Osteocyte (in vitro differentiated cells): ENCODE measurements at regions not wholly inside any gene's neighbourhood (a gene's known extent, or its start where the extent isn't known, plus 50 kb on each side); places are given as distances from the start of the nearest gene placed in this dataset.

ENCODE experiments used
- DNase-seq: peaks from one replicate; pipeline ENCODE4 v3.0.0; 2021; ENCODE audit warnings: mixed read lengths; ENCODE audit not compliant: unreplicated experiment; ENCODE audit errors: extremely low spot score
- H3K27ac Mint-ChIP-seq: one replicate; pipeline ENCODE4 v1.8.0; 2021; ENCODE audit warnings: mild to moderate bottlenecking, mixed read lengths; ENCODE audit not compliant: unreplicated experiment
- H3K27me3 Mint-ChIP-seq: one replicate; pipeline ENCODE4 v1.8.0; 2021; ENCODE audit warnings: mixed read lengths; ENCODE audit not compliant: unreplicated experiment
- H3K36me3 Mint-ChIP-seq: one replicate; pipeline ENCODE4 v1.8.0; 2021; ENCODE audit warnings: mixed read lengths; ENCODE audit not compliant: unreplicated experiment
- H3K4me1 Mint-ChIP-seq: one replicate; pipeline ENCODE4 v1.8.0; 2021; ENCODE audit warnings: mixed read lengths; ENCODE audit not compliant: unreplicated experiment
- H3K4me3 Mint-ChIP-seq: one replicate; pipeline ENCODE4 v1.8.0; 2021; ENCODE audit warnings: mild to moderate bottlenecking, moderate library complexity, mixed read lengths; ENCODE audit not compliant: unreplicated experiment
- H3K9me3 Mint-ChIP-seq: one replicate; pipeline ENCODE4 v1.8.0; 2021; ENCODE audit warnings: mixed read lengths; ENCODE audit not compliant: unreplicated experiment
- TF ChIP-seq, protein P1 (sequence below): fragments of 200-600 bp; sonication (generic); IDR thresholded peaks from 2 replicates; pipeline ENCODE4 v1.5.0; 2021; ENCODE audit warnings: antibody characterized with exemption, mild to moderate bottlenecking, moderate library complexity

DNA sequence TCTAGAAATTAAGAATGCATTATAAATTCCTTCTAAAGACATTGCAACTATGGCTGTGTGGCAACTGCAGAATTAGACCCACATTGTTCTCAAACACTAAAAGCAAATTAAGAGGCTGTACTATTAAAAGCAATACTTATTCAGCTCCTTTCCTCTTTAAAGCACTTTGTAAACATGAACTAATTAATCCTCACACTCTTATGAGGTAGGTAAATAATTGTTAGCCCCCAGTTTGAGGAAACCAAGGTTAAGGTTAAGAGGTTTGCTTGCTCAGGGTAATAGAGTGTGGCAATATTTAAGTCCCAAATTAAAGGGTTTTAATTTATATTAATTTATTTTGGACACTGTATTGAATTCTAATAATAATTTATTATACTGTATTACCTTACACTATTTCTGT lies 553.8 kb downstream of the LRRIQ3 start:
- H3K36me3 Mint-ChIP-seq = no peaks in the 10 kb centered on the region

GRCh38 chr1:73639494-73639893 lies 558.5 kb downstream of the LRRIQ3 start:
- H3K36me3 Mint-ChIP-seq = no peaks in the 10 kb centered on the region
- no peak overlapping the region for H3K27ac Mint-ChIP-seq
- H3K4me1 Mint-ChIP-seq = no peaks in the 10 kb centered on the region
- H3K4me3 Mint-ChIP-seq = no peak overlapping the region
- TF ChIP-seq, protein P1, sequence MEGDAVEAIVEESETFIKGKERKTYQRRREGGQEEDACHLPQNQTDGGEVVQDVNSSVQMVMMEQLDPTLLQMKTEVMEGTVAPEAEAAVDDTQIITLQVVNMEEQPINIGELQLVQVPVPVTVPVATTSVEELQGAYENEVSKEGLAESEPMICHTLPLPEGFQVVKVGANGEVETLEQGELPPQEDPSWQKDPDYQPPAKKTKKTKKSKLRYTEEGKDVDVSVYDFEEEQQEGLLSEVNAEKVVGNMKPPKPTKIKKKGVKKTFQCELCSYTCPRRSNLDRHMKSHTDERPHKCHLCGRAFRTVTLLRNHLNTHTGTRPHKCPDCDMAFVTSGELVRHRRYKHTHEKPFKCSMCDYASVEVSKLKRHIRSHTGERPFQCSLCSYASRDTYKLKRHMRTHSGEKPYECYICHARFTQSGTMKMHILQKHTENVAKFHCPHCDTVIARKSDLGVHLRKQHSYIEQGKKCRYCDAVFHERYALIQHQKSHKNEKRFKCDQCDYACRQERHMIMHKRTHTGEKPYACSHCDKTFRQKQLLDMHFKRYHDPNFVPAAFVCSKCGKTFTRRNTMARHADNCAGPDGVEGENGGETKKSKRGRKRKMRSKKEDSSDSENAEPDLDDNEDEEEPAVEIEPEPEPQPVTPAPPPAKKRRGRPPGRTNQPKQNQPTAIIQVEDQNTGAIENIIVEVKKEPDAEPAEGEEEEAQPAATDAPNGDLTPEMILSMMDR = no peak
- H3K27me3 Mint-ChIP-seq = no peaks in the 10 kb centered on the region
- H3K9me3 Mint-ChIP-seq = no peaks in the 10 kb centered on the region
- DNase-seq = no peak

More for the DNA sequence above, 553.8 kb downstream of the LRRIQ3 start:
- H3K9me3 Mint-ChIP-seq = no peaks in the 10 kb centered on the region
- no peak for DNase-seq
- TF ChIP-seq, protein P1 = no peak
- H3K4me1 Mint-ChIP-seq = no peaks in the 10 kb centered on the region
- H3K27ac Mint-ChIP-seq = no peak overlapping the region
- no peak overlapping the region for H3K4me3 Mint-ChIP-seq
- no peaks in the 10 kb centered on the region for H3K27me3 Mint-ChIP-seq

DNA sequence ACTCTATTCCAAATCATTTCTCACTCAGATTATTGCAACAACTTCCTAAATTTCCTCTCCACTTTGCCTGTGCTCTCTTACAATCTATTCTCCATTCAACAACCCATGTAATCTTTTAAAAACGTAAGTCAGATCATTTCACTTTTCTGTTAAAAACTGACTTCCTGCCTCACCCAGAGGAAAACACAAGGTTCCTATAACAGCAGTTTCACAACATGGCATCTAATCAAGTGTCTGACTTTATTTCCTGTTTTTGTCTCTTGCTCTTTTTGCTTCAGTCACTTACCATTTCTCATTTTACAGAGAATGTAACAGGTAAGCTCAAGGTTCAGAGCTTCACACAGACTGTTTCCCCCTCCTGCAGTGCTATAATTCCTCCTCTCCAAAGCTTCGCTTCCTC lies 560.7 kb downstream of the LRRIQ3 start:
- TF ChIP-seq, protein P1 = no peak
- Mint-ChIP-seq H3K27me3 (peaks cover 10% of the 10 kb centered on the region), H3K27ac (no peak overlapping the region), H3K4me1 (no peaks in the 10 kb centered on the region), H3K36me3 (no peaks in the 10 kb centered on the region), H3K9me3 (no peaks in the 10 kb centered on the region), H3K4me3 (no peak overlapping the region)
- no peak for DNase-seq

- no peak for DNase-seq
- H3K4me1 Mint-ChIP-seq = no peaks in the 10 kb centered on the region
- H3K9me3 Mint-ChIP-seq = no peaks in the 10 kb centered on the region
- no peaks in the 10 kb centered on the region for H3K36me3 Mint-ChIP-seq
- no peak overlapping the region for H3K27ac Mint-ChIP-seq
- TF ChIP-seq, protein P1 = no peak
- peaks cover 10% of the 10 kb centered on the region for H3K27me3 Mint-ChIP-seq
- H3K4me3 Mint-ChIP-seq = no peak overlapping the region
Measured at GRCh38 chr1:73635021-73635420, 563.0 kb downstream of the LRRIQ3 start.

GRCh38 chr1:73627723-73628122 lies 570.3 kb downstream of the LRRIQ3 start:
- Mint-ChIP-seq H3K9me3 (no peaks in the 10 kb centered on the region), H3K4me1 (no peaks in the 10 kb centered on the region), H3K4me3 (no peak overlapping the region), H3K36me3 (no peaks in the 10 kb centered on the region), H3K27ac (no peak overlapping the region), H3K27me3 (peaks cover 3% of the 10 kb centered on the region)
- DNase-seq = no peak
- TF ChIP-seq, protein P1 = peak; percentile 14
